K562 (cell line): ENCODE measurements at regions not wholly inside any gene's neighbourhood (a gene's known extent, or its start where the extent isn't known, plus 50 kb on each side); places are given as distances from the start of the nearest gene placed in this dataset.

ENCODE experiments used
- ATF3 ChIP-seq, 2 experiments: fragments of 450-650 bp in 1 of 2; sonication (generic) in 1 of 2; formaldehyde crosslinking in 1 of 2; IDR thresholded peaks in 1 of 2; conservative IDR thresholded peaks in 1 of 2; 2 replicates each; pipeline versions ENCODE4 v1.6.1 to v1.8.1; 2016 to 2023; ENCODE audit warnings: mild to moderate bottlenecking in 2 of 2, moderate library complexity in 2 of 2, inconsistent platforms in 1 of 2, missing genetic modification reagents in 1 of 2
- ELF1 ChIP-seq: fragments of 200-800 bp; sonication (Bioruptor generic); IDR thresholded peaks from 2 replicates; pipeline ENCODE4 v1.6.1; 2016; ENCODE audit warnings: missing genetic modification characterization, missing compliant biosample characterization
- FOXK2 ChIP-seq, 2 experiments: fragments of 450-650 bp; IDR thresholded peaks in 1 of 2; conservative IDR thresholded peaks in 1 of 2; 2 replicates each; pipeline ENCODE4 v1.6.1; 2016; ENCODE audit warnings: low read depth in 2 of 2, mild to moderate bottlenecking in 1 of 2
- LARP7 ChIP-seq: fragments of 450-650 bp; IDR thresholded peaks from 2 replicates; pipeline ENCODE4 v1.6.1; 2016
- MTA1 ChIP-seq: fragments of 450-650 bp; IDR thresholded peaks from 2 replicates; pipeline ENCODE4 v1.6.1; 2017; ENCODE audit warnings: borderline replicate concordance
- MYC ChIP-seq, 2 experiments: fragments of 250-450 bp in 1 of 2; sonication (Bioruptor Pico) in 1 of 2; IDR thresholded peaks; 2 replicates each; pipeline versions ENCODE4 v1.5.1 to v1.6.1; 2012 to 2021; ENCODE audit warnings: low read depth in 2 of 2, borderline replicate concordance in 1 of 2, improper control_type of control experiment in 1 of 2, low read length in 1 of 2, mild to moderate bottlenecking in 1 of 2, moderate library complexity in 1 of 2
- NR2C2 ChIP-seq, 2 experiments: fragments of 200-800 bp in 1 of 2; sonication (Bioruptor generic) in 1 of 2; sonication (generic) in 1 of 2; formaldehyde crosslinking in 1 of 2; IDR thresholded peaks; 2 replicates each; pipeline versions ENCODE4 v1.6.1 to v1.8.0; 2016 to 2022; ENCODE audit warnings: mild to moderate bottlenecking in 1 of 2, missing compliant biosample characterization in 1 of 2, missing genetic modification characterization in 1 of 2, missing genetic modification reagents in 1 of 2
- RBM34 ChIP-seq: fragments of 200-400 bp; formaldehyde crosslinking; IDR thresholded peaks from 2 replicates; pipeline ENCODE4 v1.6.1; 2018; ENCODE audit warnings: low read length, borderline replicate concordance; ENCODE audit not compliant: insufficient read depth
- RBM39 ChIP-seq: fragments of 200-400 bp; formaldehyde crosslinking; optimal IDR thresholded peaks from 2 replicates; pipeline ENCODE3; 2018; ENCODE audit warnings: low read depth, low read length
- SFPQ ChIP-seq: fragments of 200-400 bp; formaldehyde crosslinking; IDR thresholded peaks from 2 replicates; pipeline ENCODE4 v1.6.1; 2017; ENCODE audit warnings: mild to moderate bottlenecking, low read depth, low read length, moderate library complexity
- SMAD4 ChIP-seq: fragments of 250-450 bp; sonication (Bioruptor Pico); conservative IDR thresholded peaks from 2 replicates; pipeline ENCODE4 v1.8.0; 2021; ENCODE audit warnings: inconsistent platforms, mild to moderate bottlenecking, moderate library complexity
- WHSC1 ChIP-seq: IDR thresholded peaks from one replicate; pipeline ENCODE4 v1.6.1; 2012; ENCODE audit warnings: low read length, control low read depth, inconsistent platforms
- ZBTB12 ChIP-seq: fragments of 250-450 bp; sonication (Bioruptor Pico); IDR thresholded peaks from 2 replicates; pipeline ENCODE4 v1.4.0; 2020
- ZC3H8 ChIP-seq: fragments of 450-650 bp; IDR thresholded peaks from 2 replicates; pipeline ENCODE4 v1.6.1; 2017
- ZNF184 ChIP-seq: sonication (generic); formaldehyde crosslinking; IDR thresholded peaks from 2 replicates; pipeline ENCODE4 v1.5.0; 2020; ENCODE audit warnings: missing genetic modification reagents
- ZNF717 ChIP-seq: fragments of 250-450 bp; sonication (Bioruptor Pico); IDR thresholded peaks from 2 replicates; pipeline ENCODE4 v1.5.0; 2021
- TF ChIP-seq, protein P1 (sequence below): fragments of 250-450 bp; sonication (Bioruptor Pico); IDR thresholded peaks from 2 replicates; pipeline ENCODE4 v1.8.0; 2022; ENCODE audit warnings: inconsistent platforms
- TF ChIP-seq, protein P2 (sequence below): fragments of 450-650 bp; IDR thresholded peaks from 2 replicates; pipeline ENCODE4 v1.6.1; 2017; ENCODE audit warnings: antibody characterized with exemption
- TF ChIP-seq, protein P3 (sequence below): fragments of 450-650 bp; formaldehyde crosslinking; IDR thresholded peaks from 2 replicates; pipeline ENCODE4 v1.4.0; 2020; ENCODE audit warnings: mild to moderate bottlenecking

GRCh38 chr2:39492095-39492590 lies 55.1 kb upstream of the MAP4K3 start (continued):
- TF ChIP-seq, protein P1, sequence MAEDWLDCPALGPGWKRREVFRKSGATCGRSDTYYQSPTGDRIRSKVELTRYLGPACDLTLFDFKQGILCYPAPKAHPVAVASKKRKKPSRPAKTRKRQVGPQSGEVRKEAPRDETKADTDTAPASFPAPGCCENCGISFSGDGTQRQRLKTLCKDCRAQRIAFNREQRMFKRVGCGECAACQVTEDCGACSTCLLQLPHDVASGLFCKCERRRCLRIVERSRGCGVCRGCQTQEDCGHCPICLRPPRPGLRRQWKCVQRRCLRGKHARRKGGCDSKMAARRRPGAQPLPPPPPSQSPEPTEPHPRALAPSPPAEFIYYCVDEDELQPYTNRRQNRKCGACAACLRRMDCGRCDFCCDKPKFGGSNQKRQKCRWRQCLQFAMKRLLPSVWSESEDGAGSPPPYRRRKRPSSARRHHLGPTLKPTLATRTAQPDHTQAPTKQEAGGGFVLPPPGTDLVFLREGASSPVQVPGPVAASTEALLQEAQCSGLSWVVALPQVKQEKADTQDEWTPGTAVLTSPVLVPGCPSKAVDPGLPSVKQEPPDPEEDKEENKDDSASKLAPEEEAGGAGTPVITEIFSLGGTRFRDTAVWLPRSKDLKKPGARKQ = no peak
- TF ChIP-seq MTA1 (no peak), ATF3 (IDR thresholded peaks at IDR 0.05) (peak; percentile 72), ATF3 (CRISPR knock-in tag; conservative IDR thresholded peaks at IDR 0.05) (no peak), ZC3H8 (no peak), ELF1 (tag) (no peak), RBM39 (no peak), RBM34 (no peak), LARP7 (no peak), SFPQ (no peak), MYC (IDR thresholded peaks at IDR 0.05; ENCODE audit: low read depth, low read length) (no peak), MYC (CRISPR knock-in tag; IDR thresholded peaks at IDR 0.05; ENCODE audit: borderline replicate concordance, low read depth) (no peak), SMAD4 (CRISPR knock-in tag) (no peak), FOXK2 (conservative IDR thresholded peaks at IDR 0.05 in 1 of 2, IDR thresholded peaks at IDR 0.05 in 1 of 2; ENCODE audit: low read depth in 2 of 2) (no peak), ZNF717 (CRISPR knock-in tag) (no peak), WHSC1 (no peak), ZBTB12 (CRISPR knock-in tag) (no peak), ZNF184 (no peak), NR2C2 (CRISPR knock-in tag; IDR thresholded peaks at IDR 0.05) (no peak), NR2C2 (tag; IDR thresholded peaks at IDR 0.05) (no peak)
- TF ChIP-seq, protein P2, sequence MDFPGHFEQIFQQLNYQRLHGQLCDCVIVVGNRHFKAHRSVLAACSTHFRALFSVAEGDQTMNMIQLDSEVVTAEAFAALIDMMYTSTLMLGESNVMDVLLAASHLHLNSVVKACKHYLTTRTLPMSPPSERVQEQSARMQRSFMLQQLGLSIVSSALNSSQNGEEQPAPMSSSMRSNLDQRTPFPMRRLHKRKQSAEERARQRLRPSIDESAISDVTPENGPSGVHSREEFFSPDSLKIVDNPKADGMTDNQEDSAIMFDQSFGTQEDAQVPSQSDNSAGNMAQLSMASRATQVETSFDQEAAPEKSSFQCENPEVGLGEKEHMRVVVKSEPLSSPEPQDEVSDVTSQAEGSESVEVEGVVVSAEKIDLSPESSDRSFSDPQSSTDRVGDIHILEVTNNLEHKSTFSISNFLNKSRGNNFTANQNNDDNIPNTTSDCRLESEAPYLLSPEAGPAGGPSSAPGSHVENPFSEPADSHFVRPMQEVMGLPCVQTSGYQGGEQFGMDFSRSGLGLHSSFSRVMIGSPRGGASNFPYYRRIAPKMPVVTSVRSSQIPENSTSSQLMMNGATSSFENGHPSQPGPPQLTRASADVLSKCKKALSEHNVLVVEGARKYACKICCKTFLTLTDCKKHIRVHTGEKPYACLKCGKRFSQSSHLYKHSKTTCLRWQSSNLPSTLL = no peak
- TF ChIP-seq, protein P3, sequence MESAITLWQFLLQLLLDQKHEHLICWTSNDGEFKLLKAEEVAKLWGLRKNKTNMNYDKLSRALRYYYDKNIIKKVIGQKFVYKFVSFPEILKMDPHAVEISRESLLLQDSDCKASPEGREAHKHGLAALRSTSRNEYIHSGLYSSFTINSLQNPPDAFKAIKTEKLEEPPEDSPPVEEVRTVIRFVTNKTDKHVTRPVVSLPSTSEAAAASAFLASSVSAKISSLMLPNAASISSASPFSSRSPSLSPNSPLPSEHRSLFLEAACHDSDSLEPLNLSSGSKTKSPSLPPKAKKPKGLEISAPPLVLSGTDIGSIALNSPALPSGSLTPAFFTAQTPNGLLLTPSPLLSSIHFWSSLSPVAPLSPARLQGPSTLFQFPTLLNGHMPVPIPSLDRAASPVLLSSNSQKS (CRISPR knock-in tag) = no peak
